HCT116 (cell line): ENCODE measurements at regions not wholly inside any gene's neighbourhood (a gene's known extent, or its start where the extent isn't known, plus 50 kb on each side); places are given as distances from the start of the nearest gene placed in this dataset.

Experiments used
- ATF3 ChIP-seq: IDR thresholded peaks from 2 replicates; pipeline ENCODE4 v1.6.1; 2012
- CTCF ChIP-seq, 3 experiments: fragments of 200-600 bp in 1 of 3; sonication (generic) in 1 of 3; IDR thresholded peaks in 2 of 3; conservative IDR thresholded peaks in 1 of 3; 2 replicates each; pipeline ENCODE4 v1.5.1; 2012 to 2017; ENCODE audit warnings: low read depth in 2 of 3, low read length in 2 of 3, antibody characterized with exemption in 1 of 3, borderline replicate concordance in 1 of 3, control low read depth in 1 of 3, mild to moderate bottlenecking in 1 of 3, mixed read lengths in 1 of 3, mixed run types in 1 of 3, moderate library complexity in 1 of 3; ENCODE audit not compliant: insufficient read depth in 1 of 3
- EZH2 ChIP-seq: fragments of 200-600 bp; sonication (generic); IDR thresholded peaks from 2 replicates; pipeline ENCODE4 v1.6.1; 2017; ENCODE audit warnings: antibody characterized with exemption, mixed run types

DNA sequence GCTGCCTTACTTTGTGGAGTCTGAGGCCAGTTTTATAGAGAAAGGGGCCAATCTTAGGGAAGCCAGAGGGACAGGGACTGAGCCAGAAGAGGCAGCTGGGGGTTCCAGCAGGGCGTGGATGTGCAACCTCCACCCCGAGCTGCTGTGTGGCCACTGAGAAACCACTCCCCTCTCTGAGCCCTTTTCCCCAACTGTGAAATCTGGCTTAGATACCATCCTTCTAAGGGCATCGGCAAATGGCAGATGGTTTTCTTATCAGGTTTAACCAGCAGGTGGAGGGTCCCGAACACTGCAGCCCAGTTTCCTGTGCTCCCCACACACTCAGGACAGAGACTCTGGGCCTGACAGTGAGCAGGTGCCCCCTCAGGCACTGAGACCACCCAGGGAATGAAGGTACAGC is 55.8 kb upstream of the SLC6A6 start:
- TF ChIP-seq ATF3 (no peak), EZH2 (no peak), CTCF (IDR thresholded peaks at IDR 0.05 in 2 of 3, conservative IDR thresholded peaks at IDR 0.05 in 1 of 3; ENCODE audit: borderline replicate concordance in 1 of 3, insufficient read depth in 1 of 3, low read depth in 2 of 3, low read length in 2 of 3) (no peak)
